HFF-Myc (cell line): ENCODE measurements at regions not wholly inside any gene's neighbourhood (a gene's known extent, or its start where the extent isn't known, plus 50 kb on each side); places are given as distances from the start of the nearest gene placed in this dataset.

Experiments
- DNase-seq: peaks from one replicate; pipeline ENCODE4 v3.0.0-alpha.2; 2011; ENCODE audit warnings: low read depth; ENCODE audit errors: extremely low read depth
- H3K4me3 ChIP-seq: replicated peaks from 2 replicates; pipeline ENCODE4 v1.5.1; 2011; ENCODE audit warnings: low read depth, mild to moderate bottlenecking, control low read depth, low read length
- TF ChIP-seq, protein P1 (sequence below): IDR thresholded peaks from 2 replicates; pipeline ENCODE4 v1.5.1; 2012; ENCODE audit warnings: mild to moderate bottlenecking, low read depth, low read length, control low read depth; ENCODE audit errors: missing control alignments

DNA sequence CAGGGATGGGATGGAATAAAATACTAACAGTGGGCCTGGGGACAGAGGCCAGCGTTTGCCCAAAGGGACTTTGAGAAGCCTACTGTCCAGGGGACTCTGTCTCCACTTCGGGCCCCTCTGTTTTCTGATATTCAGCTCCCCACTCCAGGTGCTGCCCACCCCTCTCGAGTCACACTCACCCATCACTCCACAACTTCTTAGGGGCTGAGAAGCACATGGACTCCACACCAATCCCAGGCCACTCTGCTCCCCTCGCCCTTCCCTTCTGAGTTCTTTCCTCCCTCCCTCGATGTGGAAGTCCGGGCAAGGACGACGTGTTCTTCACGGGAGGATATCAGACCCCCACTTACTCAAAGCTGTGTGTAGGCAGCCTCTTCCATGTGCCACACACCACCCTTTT lies 124.5 kb downstream of the BARX1 start:
- TF ChIP-seq, protein P1, sequence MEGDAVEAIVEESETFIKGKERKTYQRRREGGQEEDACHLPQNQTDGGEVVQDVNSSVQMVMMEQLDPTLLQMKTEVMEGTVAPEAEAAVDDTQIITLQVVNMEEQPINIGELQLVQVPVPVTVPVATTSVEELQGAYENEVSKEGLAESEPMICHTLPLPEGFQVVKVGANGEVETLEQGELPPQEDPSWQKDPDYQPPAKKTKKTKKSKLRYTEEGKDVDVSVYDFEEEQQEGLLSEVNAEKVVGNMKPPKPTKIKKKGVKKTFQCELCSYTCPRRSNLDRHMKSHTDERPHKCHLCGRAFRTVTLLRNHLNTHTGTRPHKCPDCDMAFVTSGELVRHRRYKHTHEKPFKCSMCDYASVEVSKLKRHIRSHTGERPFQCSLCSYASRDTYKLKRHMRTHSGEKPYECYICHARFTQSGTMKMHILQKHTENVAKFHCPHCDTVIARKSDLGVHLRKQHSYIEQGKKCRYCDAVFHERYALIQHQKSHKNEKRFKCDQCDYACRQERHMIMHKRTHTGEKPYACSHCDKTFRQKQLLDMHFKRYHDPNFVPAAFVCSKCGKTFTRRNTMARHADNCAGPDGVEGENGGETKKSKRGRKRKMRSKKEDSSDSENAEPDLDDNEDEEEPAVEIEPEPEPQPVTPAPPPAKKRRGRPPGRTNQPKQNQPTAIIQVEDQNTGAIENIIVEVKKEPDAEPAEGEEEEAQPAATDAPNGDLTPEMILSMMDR = no peak
- DNase-seq = no peak
- no peak overlapping the region for H3K4me3 ChIP-seq

DNA sequence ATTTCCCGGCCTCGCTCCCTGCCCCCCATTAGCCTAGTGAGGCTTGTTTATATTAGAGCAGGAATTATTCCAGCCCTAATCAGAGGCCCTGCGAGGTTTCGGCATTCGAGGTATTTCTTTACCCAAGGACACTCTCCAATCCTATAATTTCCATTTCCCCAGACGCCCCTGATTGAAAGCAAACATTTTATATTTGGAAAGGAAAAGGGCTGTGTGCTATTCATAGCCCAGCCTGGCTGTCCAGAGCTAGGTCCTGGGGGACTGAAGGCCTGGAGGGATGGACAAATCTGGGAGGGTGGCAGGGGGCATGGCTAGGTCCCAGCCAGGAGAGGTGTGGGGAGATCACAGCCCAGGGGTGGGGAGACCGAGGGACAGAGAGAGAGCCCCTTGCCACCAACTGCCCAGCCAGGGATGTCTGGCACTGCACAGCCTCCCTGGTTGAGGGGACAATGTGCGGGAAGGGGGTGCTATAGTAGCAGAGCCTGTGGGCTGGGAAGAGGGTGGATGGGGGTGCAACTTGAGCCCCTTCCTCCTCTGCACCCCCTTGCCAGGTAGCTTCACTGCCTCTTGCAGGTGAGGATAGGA lies 125.1 kb downstream of the BARX1 start:
- TF ChIP-seq, protein P1 = no peak
- no peak for DNase-seq
- no peak overlapping the region for H3K4me3 ChIP-seq

DNA sequence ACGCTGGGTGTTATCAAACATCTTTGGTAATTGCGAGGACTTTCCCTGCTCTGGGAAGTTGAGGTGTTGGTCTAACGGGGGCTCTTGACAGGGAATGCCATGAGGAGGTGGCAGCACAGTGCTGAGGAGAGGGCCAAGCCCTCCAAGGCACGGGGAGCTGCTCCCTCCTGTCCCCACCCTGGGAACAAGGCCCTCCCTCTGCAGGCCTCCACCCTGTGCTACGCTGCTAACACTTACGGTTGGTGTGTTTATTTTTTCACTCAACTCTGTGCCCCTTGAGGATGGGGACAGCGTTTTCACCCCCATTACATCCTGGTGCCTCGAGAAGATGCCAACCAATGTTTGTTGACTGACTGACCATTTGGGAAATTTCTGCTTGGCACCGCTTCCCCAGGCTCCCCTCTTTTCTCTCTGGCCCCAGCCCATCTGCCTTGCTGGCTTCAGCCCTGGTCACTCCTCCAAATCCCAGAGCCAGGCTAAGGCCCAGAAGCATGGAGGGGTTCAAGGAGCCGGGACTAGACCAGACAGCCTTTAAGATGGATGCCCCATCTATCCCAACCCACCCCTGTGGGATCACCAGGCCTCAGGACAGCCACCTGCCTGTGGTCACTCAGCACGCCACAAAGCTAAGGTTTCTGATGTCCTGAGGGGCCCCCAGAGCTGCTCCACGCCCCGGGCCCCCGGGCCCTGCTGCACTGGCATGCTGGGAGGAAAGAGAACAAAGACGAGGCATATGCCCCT lies 125.7 kb downstream of the BARX1 start:
- TF ChIP-seq, protein P1 = no peak
- no peak for DNase-seq
- no peak overlapping the region for H3K4me3 ChIP-seq

DNA sequence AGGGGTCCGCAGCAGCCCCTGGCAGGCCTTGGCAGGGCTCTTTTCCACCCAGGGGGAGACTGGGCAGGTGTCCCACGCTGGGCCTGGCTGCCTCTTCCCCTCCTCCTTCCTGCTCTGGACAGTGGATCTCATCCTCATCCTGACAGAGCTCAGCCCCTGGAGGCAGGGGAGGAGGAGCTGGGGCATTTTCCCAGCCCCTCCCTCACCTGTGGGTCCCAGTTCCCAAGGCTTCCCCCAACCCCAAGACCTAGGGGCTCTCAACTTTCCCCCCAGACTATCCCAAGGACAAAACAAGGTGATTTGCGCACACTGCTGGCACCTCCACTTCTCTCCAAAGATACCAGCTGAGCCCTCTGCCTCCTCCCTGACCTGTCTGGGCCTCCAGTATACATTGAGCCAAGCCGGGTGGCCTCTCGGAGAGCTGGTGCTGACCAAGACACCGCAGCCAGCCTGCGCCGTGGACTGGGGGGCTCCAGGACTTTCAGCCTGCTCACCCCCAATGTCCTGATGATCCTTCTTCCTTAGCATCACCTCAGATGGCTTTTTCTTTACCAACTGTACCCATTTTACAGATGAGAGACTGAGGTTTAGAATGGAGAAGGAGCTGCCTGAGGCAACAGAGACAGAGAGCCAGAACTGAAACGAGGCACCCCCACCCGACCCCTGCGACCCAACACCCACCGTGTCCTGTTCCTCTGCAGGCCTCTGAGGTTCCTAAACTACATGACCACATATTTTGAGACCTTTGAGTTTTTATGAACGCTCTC lies 126.6 kb downstream of the BARX1 start:
- no peak for DNase-seq
- TF ChIP-seq, protein P1 = no peak
- H3K4me3 ChIP-seq = no peak overlapping the region

DNA sequence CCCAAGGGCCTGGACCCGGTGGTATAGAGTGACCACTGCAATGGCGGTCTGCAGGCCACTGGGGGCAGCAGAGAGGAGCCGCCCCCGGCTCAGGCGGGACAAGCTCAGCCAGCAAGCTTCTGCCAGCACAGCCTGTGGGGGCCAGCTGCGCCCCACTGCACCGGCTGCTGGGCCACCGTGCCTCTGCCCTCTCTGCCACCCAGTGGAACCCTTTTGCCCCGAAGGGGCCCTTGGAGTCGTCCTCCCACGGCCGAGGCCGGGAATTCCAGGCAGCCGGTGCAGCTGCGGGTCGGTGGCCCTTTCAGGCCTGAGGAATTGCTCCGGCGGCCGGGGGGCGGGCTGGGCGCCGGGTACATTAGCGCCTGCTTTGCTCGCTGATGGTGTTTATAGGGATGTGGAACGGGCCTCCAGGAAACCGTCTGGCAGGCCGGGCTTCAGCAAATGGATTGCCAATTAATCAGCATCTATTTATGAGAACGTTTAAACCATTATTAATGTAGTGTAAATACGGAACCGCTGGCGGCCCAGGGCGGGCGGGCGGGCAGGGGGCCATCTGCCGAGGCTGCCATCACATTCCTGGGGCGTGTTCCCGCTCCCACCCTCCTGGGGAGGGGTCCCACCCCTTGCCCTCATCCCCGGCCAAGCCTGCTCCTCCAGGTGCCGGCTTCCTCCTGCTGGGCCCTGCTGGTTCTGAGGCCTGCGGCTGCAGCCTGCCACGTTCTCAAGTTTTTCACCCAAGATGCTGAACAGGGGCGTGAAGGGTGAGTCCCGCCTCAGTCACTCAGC lies 127.4 kb downstream of the BARX1 start:
- DNase-seq = peak; percentile 4
- TF ChIP-seq, protein P1 = peak; percentile 93
- no peak overlapping the region for H3K4me3 ChIP-seq

DNA sequence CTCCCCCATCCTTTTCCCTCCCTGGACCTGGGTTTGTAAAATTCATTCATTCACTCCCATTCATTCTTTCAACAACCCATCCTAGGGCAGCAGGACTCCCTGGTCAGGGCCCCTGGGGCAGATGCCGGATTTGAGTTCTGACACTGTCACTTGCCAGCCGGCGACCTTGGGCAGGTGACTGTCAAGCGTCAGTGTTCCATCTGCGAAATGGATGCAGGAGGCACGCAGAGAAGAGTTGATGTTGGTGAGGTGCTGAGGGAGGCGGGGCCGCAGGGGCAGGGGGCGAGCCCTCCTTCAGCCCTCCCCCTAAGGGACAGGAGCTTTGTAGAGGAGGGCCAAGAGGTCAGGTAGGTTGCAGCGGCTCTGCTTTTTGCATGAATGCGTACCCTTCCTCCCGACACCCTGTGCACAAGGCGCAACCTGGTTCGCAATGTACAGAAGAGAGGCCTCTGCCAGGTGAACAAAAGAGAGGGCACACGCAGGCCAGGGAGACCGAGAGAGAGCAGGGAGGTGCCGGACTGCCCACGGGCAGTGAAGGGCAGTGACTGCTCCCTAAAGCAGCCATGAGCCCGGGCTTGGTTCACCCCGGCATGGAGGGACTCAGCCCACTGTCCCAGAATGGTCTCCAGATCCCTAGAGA lies 128.1 kb downstream of the BARX1 start:
- TF ChIP-seq, protein P1 = no peak
- DNase-seq = no peak
- no peak overlapping the region for H3K4me3 ChIP-seq
